ENCODE measurements at regions not wholly inside any gene's neighbourhood (a gene's known extent, or its start where the extent isn't known, plus 50 kb on each side); places are given as distances from the start of the nearest gene placed in this dataset.

DNA sequence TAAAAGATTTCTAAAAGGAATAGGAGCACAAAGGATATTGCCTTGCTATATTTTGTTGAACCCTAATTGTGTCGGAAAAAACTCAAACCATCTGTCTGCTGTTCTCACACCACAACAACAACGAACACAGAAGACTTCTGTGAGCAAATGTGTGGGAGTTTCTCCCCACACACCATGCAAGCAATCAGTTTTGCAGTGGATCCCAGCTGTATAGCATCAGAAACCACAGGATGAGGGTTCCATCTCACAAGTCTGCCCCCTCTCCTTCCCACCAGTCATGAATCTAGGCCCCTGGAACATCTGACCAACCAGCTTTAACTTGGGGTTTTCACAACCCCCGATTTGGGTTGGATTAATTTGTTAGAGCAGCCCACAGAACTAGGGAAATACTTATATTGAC is 91.3 kb upstream of the SLC4A7 start:
- TF ChIP-seq, protein P1, sequence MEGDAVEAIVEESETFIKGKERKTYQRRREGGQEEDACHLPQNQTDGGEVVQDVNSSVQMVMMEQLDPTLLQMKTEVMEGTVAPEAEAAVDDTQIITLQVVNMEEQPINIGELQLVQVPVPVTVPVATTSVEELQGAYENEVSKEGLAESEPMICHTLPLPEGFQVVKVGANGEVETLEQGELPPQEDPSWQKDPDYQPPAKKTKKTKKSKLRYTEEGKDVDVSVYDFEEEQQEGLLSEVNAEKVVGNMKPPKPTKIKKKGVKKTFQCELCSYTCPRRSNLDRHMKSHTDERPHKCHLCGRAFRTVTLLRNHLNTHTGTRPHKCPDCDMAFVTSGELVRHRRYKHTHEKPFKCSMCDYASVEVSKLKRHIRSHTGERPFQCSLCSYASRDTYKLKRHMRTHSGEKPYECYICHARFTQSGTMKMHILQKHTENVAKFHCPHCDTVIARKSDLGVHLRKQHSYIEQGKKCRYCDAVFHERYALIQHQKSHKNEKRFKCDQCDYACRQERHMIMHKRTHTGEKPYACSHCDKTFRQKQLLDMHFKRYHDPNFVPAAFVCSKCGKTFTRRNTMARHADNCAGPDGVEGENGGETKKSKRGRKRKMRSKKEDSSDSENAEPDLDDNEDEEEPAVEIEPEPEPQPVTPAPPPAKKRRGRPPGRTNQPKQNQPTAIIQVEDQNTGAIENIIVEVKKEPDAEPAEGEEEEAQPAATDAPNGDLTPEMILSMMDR (IDR thresholded peaks at IDR 0.05), result no peak
- no peak for TF ChIP-seq POLR2A (IDR thresholded peaks at IDR 0.05)

Data from testis (tissue), 2 donors.